Endothelial cell of umbilical vein (primary cell): ENCODE measurements at regions not wholly inside any gene's neighbourhood (a gene's known extent, or its start where the extent isn't known, plus 50 kb on each side); places are given as distances from the start of the nearest gene placed in this dataset.

Experiments used
- BruUV-seq: library from RNA; stranded (reverse); fragments of 400-500 nt; replicated peaks from 2 replicates; lab custom pipeline; 2021; lab: Mats Ljungman, UMichigan
- CTCF ChIA-PET: fragments of 300-600, 350-600 bp; sonication (Branson Sonifier 250); formaldehyde crosslinking; loops from one replicate; lab custom pipeline; 2021; ENCODE audit warnings: antibody characterized with exemption, inconsistent platforms; lab: Charles Lee
- POLR2A ChIA-PET: fragments of 300-600, 350-600 bp; sonication (Branson Sonifier 250); formaldehyde crosslinking; loops from one replicate; lab custom pipeline; 2021; ENCODE audit warnings: antibody characterized with exemption, inconsistent platforms; lab: Charles Lee
- DNase-seq: peaks from one replicate; pipeline ENCODE4 v3.0.0-alpha.2; 2011; ENCODE audit warnings: low read depth, low spot score
- FAIRE-seq: peaks from 2 replicates; lab custom pipeline; 2011; peaks lifted over from hg19 to GRCh38; lab: Jason Lieb, UNC
- H2AFZ ChIP-seq: 2 replicates; pipeline ENCODE4 v1.6.0; 2012; ENCODE audit warnings: low read depth, low read length, control low read depth, inconsistent platforms
- H3K27ac ChIP-seq: 2 replicates; pipeline ENCODE4 v1.5.1; 2011; ENCODE audit warnings: low read depth, mild to moderate bottlenecking, control low read depth, low read length, moderate library complexity; ENCODE audit not compliant: insufficient read depth
- H3K27me3 ChIP-seq, 2 experiments: 2 replicates each; pipeline versions ENCODE4 v1.6.0 to v1.6.1; 2011; ENCODE audit warnings: low read length in 2 of 2, mixed read lengths in 1 of 2; ENCODE audit not compliant: control insufficient read depth in 2 of 2, insufficient read depth in 2 of 2
- H3K36me3 ChIP-seq, 2 experiments: 2 replicates in 1 of 2; 3 replicates in 1 of 2; pipeline ENCODE4 v1.5.1; 2011; ENCODE audit warnings: low read length in 2 of 2, mild to moderate bottlenecking in 1 of 2, moderate library complexity in 1 of 2; ENCODE audit not compliant: control insufficient read depth in 2 of 2, insufficient read depth in 2 of 2; ENCODE audit errors: extremely low read depth in 1 of 2
- H3K4me1 ChIP-seq: 3 replicates; pipeline ENCODE4 v1.5.1; 2011; ENCODE audit warnings: mild to moderate bottlenecking, low read length; ENCODE audit not compliant: control insufficient read depth, insufficient read depth; ENCODE audit errors: extremely low read depth
- H3K4me2 ChIP-seq: 2 replicates; pipeline ENCODE4 v1.6.1; 2011; ENCODE audit warnings: low read length, control low read depth, mixed read lengths; ENCODE audit not compliant: insufficient read depth
- H3K4me3 ChIP-seq, 3 experiments: fragments of 200-600 bp in 1 of 3; sonication (generic), shearing (Covaris generic) in 1 of 3; replicated peaks in 1 of 3; 2 replicates each; pipeline ENCODE4 v1.5.1; 2011 to 2016; ENCODE audit warnings: control low read depth in 3 of 3, low read length in 3 of 3, mild to moderate bottlenecking in 2 of 3, inconsistent platforms in 1 of 3, low read depth in 1 of 3, moderate library complexity in 1 of 3; ENCODE audit not compliant: insufficient read depth in 1 of 3
- H3K79me2 ChIP-seq: 2 replicates; pipeline ENCODE4 v1.6.0; 2012; ENCODE audit warnings: low read length, inconsistent platforms; ENCODE audit not compliant: control insufficient read depth, insufficient read depth
- H3K9ac ChIP-seq: replicated peaks from 2 replicates; pipeline ENCODE3; 2011; ENCODE audit warnings: low read length, control low read depth; ENCODE audit not compliant: insufficient read depth; ENCODE audit errors: extremely low read depth
- H3K9me1 ChIP-seq: replicated peaks from 3 replicates; pipeline ENCODE4 v1.6.0; 2011; ENCODE audit warnings: mild to moderate bottlenecking, low read length; ENCODE audit not compliant: control insufficient read depth, insufficient read depth; ENCODE audit errors: extremely low read depth
- H3K9me3 ChIP-seq: replicated peaks from 2 replicates; pipeline ENCODE4 v1.5.1; 2012; ENCODE audit warnings: low read length, inconsistent platforms; ENCODE audit not compliant: control insufficient read depth, insufficient read depth
- H4K20me1 ChIP-seq: replicated peaks from 2 replicates; pipeline ENCODE3; 2011; ENCODE audit warnings: mild to moderate bottlenecking, low read length; ENCODE audit not compliant: control insufficient read depth, insufficient read depth; ENCODE audit errors: extremely low read depth
- CTCF ChIP-seq, 2 donors: IDR thresholded peaks; 1 replicate in 1 of 2; 2 replicates in 1 of 2; pipeline ENCODE4 v1.5.1; 2011; ENCODE audit warnings: low read length in 2 of 2, mild to moderate bottlenecking in 2 of 2, moderate library complexity in 2 of 2, control low read depth in 1 of 2, inconsistent platforms in 1 of 2, low read depth in 1 of 2; ENCODE audit not compliant: insufficient read depth in 1 of 2; ENCODE audit errors: extremely low read depth in 1 of 2
- EZH2 ChIP-seq: IDR thresholded peaks from 2 replicates; pipeline ENCODE4 v1.6.1; 2012; ENCODE audit warnings: borderline replicate concordance, low read depth, mild to moderate bottlenecking, moderate library complexity, low read length, inconsistent platforms; ENCODE audit not compliant: severe bottlenecking
- FOS ChIP-seq: IDR thresholded peaks from 2 replicates; pipeline ENCODE4 v1.6.1; 2011; ENCODE audit warnings: mild to moderate bottlenecking, low read length, moderate library complexity, borderline replicate concordance; ENCODE audit not compliant: insufficient read depth
- GATA2 ChIP-seq: IDR thresholded peaks from 2 replicates; pipeline ENCODE4 v1.7.0; 2011; ENCODE audit warnings: low read depth, mild to moderate bottlenecking, moderate library complexity, mixed read lengths, low read length; ENCODE audit not compliant: insufficient read length, insufficient read depth
- JUN ChIP-seq: IDR thresholded peaks from 2 replicates; pipeline ENCODE4 v1.6.1; 2011; ENCODE audit warnings: borderline replicate concordance, low read depth; ENCODE audit not compliant: insufficient read length, insufficient read depth
- MYC ChIP-seq: IDR thresholded peaks from one replicate; pipeline ENCODE4 v1.6.1; 2011; ENCODE audit warnings: mild to moderate bottlenecking, low read depth, low read length
- POLR2A ChIP-seq: IDR thresholded peaks from 2 replicates; pipeline ENCODE4 v1.6.1; 2012; ENCODE audit warnings: low read depth, mild to moderate bottlenecking, control low read depth, low read length
- POLR2AphosphoS5 ChIP-seq: IDR thresholded peaks from 2 replicates; pipeline ENCODE4 v1.6.1; 2012; ENCODE audit warnings: low read depth, mild to moderate bottlenecking, control low read depth, low read length, moderate library complexity; ENCODE audit not compliant: insufficient read depth
- dilution Hi-C: fragments of 300-500 bp; cut with MboI; formaldehyde crosslinking; loops from one replicate; pipeline ENCODE4 v1.15.0; 2019; ENCODE audit warnings: low sequenced_read_pairs; ENCODE audit not compliant: extremely low pct_ligation_motif_present
- intact Hi-C: fragments of 100-400 bp; cut with micrococcal nuclease; formaldehyde crosslinking; loops from one replicate; pipeline ENCODE4 v1.10.0; 2022
- TF ChIP-seq, protein P1 (sequence below): IDR thresholded peaks from 2 replicates; pipeline ENCODE4 v1.6.1; 2011; ENCODE audit not compliant: insufficient read depth, insufficient read length

DNA sequence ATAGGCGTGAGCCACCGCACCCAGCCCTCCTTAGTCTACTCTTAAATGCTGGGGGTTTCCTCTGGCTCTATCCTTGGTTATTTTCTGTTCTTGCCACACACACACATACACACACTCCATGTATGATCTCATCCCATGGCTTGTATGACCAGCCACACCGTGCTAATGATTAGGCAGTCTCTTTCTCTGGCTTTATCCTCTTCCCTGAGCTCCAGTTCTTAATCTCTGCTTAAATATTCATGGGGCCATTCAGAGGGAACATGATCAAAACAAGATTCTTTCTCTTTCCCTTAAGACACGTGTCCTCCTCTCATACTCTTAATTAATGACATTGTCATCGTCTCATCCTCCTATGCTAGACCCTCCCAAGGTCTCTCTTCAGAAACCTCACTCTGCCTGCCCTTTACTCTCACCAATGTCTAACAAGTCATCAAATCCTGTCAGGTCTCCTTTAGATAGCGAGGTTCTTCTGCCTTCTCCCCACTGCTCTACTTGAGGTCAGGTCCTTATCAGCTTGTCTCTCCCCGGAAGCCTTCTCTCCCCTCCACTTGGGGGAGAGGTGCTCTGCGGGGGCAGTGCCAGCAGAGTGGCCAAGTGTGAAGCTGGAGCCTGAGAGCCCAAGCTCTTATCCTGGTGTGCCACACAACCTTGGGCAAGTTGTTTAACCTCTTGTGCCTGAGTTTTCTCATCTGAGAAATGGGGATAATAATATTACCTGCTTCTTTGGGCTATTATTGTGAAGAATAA, 83.0 kb upstream of the GNG12 start:
- POLR2A ChIA-PET, result no interaction called here
- H3K27ac ChIP-seq, result no peak overlapping the region
- dilution Hi-C loops (no loop called here), intact Hi-C loops (no loop called here)
- no TSS peak for BruUV-seq
- TF ChIP-seq, protein P1, sequence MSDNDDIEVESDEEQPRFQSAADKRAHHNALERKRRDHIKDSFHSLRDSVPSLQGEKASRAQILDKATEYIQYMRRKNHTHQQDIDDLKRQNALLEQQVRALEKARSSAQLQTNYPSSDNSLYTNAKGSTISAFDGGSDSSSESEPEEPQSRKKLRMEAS, result no peak
- TF ChIP-seq MYC, result no peak
- TF ChIP-seq FOS, result no peak
- TF ChIP-seq CTCF (IDR thresholded peaks at IDR 0.05; ENCODE audit: extremely low read depth in 1 of 2, insufficient read depth in 1 of 2, low read depth in 1 of 2, low read length in 2 of 2), result no peak
- no peak for TF ChIP-seq POLR2A
- TF ChIP-seq EZH2, result no peak
- no peak for TF ChIP-seq GATA2
- TF ChIP-seq POLR2AphosphoS5, result no peak
- no peak for TF ChIP-seq JUN
- no peak for FAIRE-seq
- H3K9ac ChIP-seq, result no peak overlapping the region
- H3K4me2 ChIP-seq, result no peak overlapping the region
- DNase-seq, result no peak
- no peaks in the 10 kb centered on the region for H3K9me1 ChIP-seq
- H3K79me2 ChIP-seq, result no peaks in the 10 kb centered on the region
- H4K20me1 ChIP-seq, result no peaks in the 10 kb centered on the region
- CTCF ChIA-PET, result interaction anchor here (1.0 kb wide), 2 partner anchors 19 to 66 kb away, joined by 3 read pairs; no protein-coding TSS in a partner anchor
- H3K36me3 ChIP-seq, result no peaks in the 10 kb centered on the region
- no peaks in the 10 kb centered on the region for H3K4me1 ChIP-seq
- no peak overlapping the region for H3K4me3 ChIP-seq
- no peaks in the 10 kb centered on the region for H3K27me3 ChIP-seq
- no peak overlapping the region for H2AFZ ChIP-seq
- H3K9me3 ChIP-seq, result no peaks in the 10 kb centered on the region
